ENCODE measurements at regions not wholly inside any gene's neighbourhood (a gene's known extent, or its start where the extent isn't known, plus 50 kb on each side); places are given as distances from the start of the nearest gene placed in this dataset.

DNA sequence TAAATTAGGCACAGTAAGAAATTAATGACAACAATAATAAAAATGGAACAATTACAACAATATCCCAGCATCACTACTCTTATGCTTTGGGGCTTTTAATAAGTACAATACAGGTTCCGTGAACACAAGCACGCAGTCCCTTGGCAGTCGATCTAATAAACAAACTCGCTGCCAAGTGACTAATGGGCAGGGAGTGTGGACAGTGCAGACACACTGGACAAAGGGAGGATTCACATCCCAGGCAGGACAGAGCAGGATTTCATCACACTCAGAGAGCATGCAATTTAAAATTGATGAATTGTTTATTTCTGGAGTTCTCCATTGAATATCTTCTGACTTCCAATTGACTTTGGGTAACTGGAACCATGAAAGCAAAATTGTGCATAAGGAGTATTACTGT lies 524.1 kb upstream of the CFAP20DC start:
- TF ChIP-seq, protein P1, sequence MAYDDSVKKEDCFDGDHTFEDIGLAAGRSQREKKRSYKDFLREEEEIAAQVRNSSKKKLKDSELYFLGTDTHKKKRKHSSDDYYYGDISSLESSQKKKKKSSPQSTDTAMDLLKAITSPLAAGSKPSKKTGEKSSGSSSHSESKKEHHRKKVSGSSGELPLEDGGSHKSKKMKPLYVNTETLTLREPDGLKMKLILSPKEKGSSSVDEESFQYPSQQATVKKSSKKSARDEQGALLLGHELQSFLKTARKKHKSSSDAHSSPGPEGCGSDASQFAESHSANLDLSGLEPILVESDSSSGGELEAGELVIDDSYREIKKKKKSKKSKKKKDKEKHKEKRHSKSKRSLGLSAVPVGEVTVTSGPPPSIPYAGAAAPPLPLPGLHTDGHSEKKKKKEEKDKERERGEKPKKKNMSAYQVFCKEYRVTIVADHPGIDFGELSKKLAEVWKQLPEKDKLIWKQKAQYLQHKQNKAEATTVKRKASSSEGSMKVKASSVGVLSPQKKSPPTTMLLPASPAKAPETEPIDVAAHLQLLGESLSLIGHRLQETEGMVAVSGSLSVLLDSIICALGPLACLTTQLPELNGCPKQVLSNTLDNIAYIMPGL (CRISPR knock-in tag; IDR thresholded peaks at IDR 0.05; ENCODE audit: borderline replicate concordance): no peak
- TF ChIP-seq REST (IDR thresholded peaks at IDR 0.05) (no peak), POLR2A (IDR thresholded peaks at IDR 0.05; ENCODE audit: low read length) (no peak), RFX5 (IDR thresholded peaks at IDR 0.05) (no peak), CTCF (IDR thresholded peaks at IDR 0.05) (no peak), MAX (IDR thresholded peaks at IDR 0.05) (no peak), EP300 (IDR thresholded peaks at IDR 0.05) (no peak)
